RPMI8226 (cell line): ENCODE measurements at regions not wholly inside any gene's neighbourhood (a gene's known extent, or its start where the extent isn't known, plus 50 kb on each side); places are given as distances from the start of the nearest gene placed in this dataset.
"Not testable (repeated sequence)": the region's sequence is repeated elsewhere in the genome, so short reads cannot be mapped to it uniquely, and the experiment has no call there.

ENCODE experiments used
- DNase-seq: peaks from one replicate; pipeline ENCODE4 v3.0.0-alpha.2; 2015

DNA sequence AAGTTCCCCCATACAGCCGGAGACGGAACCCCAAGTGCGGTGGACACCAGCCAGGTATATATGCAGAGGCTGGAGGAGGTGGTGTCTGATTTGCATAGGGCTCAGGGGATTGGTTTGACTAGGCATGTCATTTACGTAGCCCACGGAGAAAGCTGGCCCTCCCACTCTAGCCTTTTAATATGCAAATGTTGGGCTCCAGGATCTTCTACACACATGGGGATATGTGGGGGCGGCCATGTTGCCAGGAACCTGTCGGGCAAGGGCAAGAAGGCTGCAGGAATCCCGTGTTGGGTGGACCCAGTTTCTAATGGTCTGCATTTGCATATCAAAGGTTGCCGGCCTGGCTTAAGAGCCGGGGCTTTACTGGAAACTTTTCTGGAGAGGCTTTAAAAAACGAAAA lies 57.4 kb downstream of the FTHL17 start:
- not testable (repeated sequence) for DNase-seq

DNA sequence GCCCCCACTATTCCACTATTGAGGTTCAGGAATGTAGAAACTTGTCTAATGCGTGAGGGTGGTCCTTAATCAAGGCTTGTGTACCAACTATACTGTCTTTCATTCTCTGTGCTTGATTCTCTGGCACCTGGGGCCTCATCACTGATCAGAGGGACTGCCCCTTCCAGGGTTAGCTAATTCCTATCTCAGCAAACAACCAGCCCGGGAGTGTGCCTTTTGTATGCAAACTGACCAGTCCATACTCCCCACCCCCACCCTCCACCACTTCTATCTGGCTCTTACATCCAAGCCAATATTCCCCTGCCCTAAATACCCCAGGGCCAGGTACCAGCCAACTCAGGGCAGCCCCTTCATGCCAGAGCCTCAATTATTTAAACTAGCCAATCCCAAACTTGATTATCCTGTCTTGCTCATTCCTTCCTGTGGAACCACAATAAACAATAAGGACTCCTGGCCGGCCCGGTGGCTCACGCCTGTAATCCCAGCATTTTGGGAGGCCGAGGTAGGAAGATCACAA lies 59.3 kb downstream of the FTHL17 start:
- no peak for DNase-seq

DNA sequence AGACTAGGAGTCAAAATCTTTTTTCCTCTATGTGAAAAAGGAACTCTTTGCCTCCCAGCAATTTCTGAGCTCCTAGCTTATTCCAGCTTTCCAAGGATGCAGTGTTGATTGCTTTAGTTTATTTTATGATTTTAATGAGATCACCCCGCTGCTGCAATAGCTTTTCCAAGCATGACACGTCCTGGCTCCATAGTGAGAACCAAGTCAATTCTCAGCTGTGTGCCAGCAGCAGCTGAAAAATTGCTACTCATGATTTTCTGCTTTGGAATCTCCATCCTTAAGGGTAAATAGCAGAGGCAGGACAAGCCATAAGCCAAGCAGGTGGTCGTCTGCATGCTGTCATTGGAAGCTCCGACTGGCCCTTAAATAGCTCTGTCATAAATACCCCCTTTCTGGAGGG lies 64.5 kb downstream of the FTHL17 start:
- no peak for DNase-seq

DNA sequence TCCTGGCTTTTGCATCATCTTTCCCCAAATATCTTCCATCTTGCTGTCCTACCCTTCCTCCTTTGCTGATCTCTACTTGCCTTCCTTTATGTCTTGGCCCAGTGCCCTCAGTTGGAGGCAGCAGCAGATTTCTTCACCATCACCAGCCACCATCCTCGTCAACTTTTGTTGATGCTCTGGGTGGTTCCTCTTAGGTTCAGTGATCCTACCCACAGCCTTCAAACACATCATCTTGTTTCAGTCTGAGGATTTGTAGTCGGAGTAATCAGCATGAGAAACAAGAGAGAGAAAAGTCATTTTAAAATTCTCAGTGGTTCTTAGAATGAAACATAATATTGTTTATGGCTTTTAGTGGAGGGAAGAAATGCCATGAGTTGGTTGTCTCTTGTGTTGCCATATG lies 65.8 kb downstream of the FTHL17 start:
- no peak for DNase-seq

DNA sequence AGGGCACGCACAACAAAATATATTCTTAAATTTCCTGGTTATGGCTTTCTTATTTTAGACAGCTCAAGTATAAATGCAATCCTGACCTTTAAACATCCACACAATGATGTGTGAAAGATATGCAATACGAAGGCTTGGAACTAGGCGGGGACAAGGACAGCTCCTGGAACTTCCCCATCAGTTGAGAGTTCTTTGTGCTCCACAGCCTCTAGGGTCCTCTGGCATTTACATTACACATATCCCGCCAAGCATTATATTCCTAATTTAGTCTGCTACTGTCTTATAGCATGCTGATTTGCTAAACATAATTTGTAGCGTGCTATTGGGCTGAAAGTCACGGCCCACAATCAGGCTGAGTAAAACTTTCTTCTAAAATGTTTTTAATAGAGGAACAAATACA lies 74.4 kb downstream of the FTHL17 start:
- DNase-seq: no peak

DNA sequence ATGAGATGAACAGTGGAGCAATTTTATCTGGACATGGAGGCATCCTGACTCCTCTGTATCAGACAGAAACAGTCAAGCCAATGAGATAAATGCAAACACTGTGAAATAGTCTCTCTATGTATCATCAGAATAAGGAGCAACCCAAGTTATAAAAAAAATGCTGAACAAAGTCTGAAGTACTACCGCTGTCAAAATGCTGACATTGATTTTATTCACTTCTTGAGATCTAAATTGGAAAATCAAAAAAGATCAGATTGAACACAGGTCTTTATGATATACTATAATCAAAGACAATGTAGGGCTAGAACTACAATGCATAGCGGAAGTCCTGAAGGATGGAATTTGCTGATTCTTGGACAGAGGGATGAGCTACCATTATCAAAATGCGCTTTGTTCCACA lies 76.1 kb downstream of the FTHL17 start:
- DNase-seq: no peak

DNA sequence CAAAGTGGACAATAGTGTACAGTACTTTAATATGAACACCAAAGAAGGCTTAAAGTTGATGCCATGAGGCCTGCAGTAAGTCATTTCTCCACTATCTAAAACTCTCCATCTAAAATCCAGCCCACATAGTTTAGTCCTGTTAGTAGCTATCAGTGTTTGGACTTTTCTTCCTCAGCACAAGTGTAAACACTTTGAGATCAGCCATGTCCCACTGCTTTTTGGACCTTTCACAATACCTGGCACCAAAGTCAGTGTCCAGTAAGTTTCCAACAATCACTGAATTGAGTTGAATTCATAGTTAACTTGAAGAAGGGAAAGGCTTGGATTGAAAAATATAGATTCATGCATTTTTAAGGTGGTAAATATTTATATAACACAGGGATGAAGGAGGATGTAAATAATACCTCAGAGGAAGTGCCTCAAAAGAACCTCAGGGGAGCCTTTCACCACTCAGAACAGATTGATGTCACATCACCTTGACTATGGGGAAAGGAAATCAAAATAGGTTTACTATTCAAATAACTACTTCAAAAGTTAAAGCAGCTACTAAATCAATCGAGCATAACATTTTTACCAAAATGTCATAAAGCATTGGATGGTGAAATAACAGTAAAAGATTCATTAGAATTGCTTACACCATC lies 76.7 kb downstream of the FTHL17 start:
- no peak for DNase-seq

DNA sequence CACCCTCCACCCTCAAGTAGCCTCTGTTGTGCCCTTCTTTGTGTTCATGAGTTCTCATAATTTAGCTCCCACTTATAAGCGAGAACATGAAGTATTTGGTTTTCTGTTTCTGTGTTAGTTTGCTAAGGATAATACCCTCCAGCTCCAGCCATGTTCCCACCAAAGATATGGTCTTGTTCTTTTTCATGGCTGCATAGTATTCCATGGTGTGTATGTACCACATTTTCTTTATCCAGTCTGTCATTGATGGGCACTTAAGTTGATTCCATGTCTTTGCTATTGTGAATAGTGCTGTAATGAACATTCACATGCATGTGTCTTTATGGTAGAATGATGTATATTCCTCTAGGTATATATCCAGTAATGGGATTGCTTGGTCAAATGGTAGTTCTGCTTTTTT lies 77.8 kb downstream of the FTHL17 start:
- DNase-seq: not testable (repeated sequence)

DNA sequence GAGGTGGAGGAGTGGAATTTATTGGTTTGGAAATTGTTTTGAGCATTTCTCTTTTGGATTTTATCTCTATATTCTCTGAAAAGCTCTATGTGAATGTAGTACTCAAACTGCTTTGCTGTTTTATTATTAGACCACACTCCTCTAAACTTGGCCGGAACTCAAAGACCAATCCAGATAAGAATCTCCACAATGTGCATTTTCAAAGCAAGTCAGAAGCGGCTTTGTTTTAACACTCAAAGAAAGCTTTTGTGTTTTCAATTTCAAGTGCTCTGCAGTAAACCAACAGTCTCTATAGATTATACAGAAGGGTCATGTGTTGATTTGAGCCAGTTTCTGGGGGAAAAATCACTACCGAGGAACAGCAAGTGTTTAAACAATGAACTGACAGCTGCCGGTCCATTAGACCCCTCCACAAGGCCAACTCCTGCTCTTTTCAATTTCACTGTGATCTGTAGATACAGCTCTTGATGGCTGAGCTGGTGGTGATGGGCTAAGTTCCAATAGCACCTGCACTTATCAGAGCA lies 79.4 kb downstream of the FTHL17 start:
- no peak for DNase-seq

DNA sequence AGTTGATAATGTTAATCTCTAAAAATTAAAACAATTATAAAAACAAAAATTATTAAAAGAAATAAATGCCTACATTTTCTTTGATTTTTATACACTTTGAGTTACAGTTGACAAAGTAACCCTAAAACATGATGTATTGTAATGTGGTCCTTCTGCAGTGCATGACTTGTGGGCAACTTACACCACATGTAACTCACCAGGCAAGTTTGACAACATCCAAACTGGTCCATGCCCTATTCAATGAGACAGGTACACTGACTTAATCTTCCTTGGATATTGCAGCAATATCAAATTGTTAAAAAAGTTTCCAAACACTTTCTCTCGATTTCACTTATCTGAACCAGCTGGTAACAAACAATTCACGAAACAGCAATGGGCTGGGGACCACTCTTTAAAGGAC lies 81.5 kb downstream of the FTHL17 start:
- DNase-seq: no peak

DNA sequence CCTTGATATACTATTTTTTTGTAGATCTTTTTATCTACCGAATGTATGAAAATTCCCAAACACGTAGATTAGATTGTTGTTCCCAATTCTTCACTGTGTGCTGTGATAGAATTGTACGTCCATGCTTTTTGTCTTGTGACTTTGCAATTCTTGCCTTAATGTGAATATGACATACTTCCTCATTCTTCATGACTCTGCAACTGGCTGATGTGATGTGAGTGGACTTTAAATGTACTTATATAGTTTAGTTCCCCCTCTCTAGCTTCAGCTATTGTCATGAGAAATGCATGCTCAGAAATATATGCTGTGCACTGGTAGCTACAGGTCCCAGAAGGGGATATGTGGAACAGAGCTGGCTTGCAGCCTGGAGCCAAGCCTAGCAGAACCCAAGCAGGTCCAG lies 89.4 kb downstream of the FTHL17 start:
- DNase-seq: no peak

DNA sequence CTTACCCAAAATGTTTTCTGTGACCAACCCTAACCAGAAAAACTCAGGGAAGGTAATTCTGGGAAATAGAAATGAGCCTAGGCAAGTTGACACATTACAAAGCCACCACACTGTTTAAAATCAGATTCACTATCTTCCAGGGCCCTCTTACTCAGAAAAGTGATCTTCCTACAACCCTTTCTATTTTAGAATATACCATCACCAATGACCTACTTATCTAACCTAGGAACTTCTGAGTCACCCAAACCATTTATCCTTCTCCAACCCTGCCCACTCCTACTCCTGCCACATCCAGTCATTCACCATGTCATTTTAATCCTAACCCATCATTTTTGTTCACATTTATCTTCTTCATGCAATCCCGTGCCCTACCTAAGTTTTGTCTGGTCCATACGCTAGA lies 89.9 kb downstream of the FTHL17 start:
- no peak for DNase-seq

DNA sequence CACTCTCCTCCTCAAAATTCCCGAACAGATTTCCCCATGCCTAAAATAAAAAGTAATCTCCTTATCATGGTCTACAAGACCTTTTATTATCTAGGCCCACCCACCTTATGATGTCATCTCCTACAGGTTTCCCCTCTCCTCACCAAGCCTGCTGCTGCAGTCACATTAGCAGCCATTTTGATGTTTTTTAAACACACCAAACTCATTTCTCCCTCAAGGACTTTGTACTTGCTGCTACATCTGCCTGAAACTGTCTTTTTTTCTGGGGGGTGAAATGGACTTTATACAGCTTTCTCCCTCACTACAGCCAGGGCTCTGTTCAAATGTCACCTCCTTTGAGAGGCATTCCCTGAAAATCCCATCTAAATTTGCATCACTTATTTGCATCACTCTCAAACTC lies 90.2 kb upstream of the TAB3 start:
- no peak for DNase-seq

DNA sequence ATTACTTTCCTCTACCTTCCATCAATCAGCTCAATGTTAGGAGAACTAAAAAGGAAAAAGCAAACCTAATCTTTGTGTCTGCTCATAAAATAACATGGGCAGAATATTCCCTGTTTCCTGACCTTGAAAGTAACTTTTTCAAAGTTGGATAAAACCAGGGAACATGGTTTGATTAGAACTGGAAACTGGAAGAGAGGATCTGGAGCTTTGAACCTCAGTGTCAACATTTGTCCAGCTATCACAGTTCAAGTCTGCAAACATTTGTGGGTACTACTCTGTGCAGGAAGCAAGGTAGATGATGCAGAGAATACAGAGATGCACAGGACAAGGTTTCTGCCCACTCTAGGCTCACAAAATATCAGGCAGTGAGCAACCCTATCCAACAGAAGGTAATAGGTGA lies 86.4 kb upstream of the TAB3 start:
- no peak for DNase-seq

DNA sequence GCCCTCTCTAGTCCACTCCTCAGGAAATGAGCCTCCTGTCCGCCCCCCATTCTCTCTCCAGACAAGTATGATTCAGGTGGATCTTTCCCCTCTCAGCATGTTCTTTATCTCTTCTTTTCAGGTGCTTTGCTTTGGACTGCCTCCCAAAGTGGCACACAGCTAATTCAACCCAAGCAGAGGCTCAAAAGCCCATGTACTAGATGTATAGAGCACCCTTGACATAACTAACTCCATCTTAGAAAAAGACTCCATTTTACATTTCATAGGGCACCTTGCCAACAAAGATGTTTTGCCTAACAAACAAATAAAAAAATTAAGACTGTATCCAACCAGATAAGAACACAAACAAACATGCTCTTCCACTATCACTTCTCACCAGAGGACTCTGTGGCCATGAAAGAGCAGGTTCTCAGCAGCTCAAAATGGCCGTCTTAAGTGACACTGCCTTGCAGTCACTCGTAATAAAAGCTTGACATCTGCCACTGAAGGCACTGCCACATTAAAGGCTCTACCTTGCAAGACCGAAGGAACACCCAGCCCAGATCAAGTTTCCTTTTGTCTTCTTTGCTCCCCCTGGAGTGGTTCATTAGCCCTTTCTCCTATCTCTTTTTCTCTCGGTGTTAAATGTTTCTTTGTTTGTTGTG lies 84.9 kb upstream of the TAB3 start:
- no peak for DNase-seq

DNA sequence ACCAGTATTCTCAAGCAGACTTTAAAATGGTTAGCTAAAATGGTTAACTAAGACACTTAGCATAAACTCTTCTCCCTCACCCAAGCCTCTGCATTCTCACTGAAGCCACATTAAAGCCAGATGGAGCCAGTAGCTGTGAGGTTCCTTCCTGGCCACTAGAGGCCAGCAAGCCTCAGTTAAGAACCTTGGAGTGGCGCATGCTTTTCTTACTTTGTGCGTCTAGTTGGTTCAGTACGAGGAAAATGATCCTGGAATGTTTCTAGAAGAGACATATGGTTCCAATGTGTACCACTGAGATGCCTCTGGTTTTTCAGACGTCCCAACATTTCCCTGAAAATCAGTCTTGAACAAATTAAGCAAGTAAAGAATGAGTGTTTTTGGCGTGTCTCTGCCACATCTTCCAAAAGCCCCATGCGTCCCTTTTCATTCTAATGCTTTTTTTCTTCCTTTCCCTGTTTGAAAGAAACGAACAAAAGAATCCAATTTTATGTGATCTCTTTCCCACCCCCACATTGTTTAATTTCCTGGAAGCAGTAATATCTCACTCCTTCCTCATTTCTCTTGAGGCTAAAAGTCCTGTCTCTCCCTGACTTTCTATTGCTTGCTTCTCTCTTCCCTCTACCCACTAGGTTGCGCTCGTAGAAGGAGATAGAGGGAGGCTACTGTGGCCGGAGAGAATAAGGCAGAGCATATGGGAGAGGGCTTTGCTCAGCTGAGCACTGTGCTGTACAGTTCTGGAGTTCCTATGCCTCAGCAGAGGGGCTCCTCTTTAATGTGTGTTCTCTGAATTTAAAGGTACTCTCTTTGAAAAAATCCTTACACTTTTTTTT lies 82.9 kb upstream of the TAB3 start:
- DNase-seq: peak; percentile 42

DNA sequence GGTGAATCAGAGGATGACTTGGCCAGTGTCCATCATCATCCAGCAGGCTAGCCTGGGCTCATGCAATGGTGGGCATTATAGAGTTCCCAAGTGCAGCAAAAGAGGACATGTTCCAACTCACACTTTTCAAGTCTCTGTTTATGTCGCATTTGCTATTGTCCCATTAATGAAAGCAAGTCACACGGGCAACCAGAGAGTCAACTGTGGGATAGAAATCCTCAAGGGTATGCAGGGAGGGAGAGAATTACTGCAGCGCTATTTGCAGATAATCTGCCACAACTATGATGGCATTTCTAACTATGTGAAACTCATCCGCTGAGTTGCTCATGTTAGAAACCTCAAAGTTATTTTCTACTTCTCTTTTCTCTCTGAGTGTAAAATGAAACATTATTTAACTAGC lies 78.5 kb upstream of the TAB3 start:
- DNase-seq: no peak

DNA sequence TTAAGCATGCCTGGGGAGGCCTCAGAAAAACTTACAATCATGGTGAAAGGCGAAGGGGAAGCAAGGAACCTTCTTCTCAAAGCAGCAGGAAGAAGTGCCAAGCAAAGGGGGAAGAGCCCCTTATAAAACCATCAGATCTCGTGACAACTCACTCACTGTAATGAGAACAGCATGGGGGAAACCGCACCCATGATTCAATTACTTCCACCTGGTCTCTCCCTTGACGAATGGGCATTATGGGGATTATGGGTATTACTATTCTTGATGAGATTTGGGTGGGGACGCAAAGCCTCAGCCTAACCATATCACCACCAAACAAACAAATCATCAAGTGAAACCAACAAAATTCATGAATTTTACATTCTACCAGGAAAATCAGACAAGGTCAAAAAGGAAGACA lies 76.7 kb upstream of the TAB3 start:
- DNase-seq: no peak

DNA sequence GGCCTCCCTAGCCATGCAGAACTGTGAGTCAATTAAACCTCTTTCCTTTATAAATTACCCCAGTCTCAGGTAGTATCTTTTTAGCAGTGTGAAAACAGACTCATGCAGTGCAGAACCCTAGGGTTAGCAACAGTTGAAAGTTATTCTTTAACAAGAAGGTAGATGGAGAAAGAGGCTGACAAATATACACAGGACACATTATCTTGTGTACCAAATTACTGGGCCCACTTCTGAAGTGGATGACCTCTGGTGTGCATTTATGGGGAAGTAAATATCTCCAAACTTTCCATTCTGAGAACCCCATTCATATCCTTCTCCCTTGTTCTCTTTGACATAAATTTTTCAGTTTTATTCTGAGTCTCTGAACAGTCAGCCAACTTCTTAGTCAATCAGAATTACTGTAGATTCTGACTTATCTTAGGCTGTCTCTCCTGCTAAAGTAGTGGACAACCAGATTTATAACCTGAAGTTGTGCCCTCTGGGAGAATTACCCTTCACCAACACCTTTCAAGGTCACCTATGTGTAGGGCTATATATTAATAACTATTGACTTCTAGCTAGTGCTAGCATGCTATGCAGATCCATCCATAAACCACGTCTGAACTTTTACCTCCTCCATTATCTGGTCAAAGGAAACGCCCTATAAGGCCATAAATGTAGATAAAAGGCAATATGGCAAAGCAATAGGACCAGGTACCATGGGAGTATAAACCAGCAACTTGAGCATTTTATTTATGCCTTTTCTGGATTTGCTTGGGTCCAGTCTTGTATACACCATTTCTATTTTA lies 72.5 kb upstream of the TAB3 start:
- DNase-seq: no peak

DNA sequence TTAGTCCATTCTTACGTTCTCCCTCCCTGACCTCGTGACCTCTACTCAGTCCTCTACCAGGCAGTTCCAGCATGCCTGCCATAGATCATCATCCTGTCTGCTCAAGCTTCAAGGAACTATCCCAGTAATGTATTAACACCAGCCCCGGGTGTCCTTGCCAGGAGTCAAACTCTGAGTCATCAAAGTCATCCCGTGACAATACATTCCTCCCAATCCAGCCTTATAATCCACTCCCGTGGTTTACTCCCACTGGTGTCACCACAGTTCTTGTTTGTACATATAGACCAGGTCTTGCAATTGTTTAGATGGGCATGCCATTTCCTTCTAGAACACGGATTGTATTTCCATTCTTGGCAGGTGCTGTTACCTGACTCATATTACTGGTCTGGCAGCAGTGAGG lies 68.7 kb upstream of the TAB3 start:
- DNase-seq: no peak

DNA sequence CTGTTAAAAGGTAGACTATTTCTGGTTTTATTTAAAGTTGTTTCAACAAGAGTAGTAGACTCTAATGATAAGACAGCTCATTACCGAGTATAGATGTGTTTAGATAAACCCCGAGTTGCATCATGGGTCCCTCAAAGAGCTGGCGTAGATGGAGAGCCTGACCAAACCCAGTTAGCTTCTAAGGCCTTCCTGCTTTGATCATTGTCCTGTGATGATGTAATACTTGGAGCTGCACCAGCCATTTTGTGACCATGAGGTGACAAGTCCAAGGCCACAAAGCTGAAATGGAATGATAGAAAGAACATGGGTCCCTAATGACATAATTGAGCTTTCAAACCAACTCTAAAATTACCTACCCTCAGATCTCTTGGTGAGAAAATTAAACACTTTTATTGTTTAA lies 66.6 kb upstream of the TAB3 start:
- DNase-seq: no peak

DNA sequence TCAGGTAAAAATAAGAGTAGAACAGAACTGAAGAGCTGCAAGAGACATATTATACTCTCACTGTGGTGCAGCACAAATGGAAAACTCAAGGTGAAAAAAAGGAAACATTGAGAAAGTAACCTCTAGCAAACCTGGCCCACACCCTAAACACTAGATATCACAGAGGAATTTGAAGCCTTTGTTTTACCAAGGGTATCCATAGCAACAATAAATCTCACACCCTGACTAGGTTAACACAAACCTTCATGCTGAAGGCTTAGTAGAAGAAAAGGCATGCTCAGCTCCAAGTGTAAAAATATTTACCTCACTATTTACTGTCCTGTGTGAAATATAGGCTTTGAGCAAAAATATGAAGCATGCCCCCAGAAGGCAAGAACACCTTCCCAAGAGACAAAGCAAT lies 61.9 kb upstream of the TAB3 start:
- DNase-seq: no peak

DNA sequence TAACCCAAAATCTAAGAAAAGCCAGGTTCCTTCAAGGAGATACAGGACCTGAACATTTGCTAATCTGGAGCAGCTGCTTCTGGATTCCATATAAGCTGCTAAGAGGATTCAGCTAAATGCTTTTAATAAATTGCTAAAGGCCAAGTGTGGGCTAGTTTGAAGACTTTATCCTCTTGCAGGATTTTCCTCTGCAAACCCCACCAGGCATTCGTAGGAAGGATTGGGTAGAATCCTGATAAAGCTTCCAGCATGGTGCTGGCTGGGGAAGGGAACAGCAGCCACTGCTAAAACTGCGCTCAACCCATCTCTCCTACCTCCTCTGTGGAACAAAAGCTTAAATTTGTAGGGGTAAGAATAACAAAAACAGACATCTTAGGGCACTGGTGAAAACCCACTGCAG lies 61.3 kb upstream of the TAB3 start:
- no peak for DNase-seq
